ENCODE measurements at regions not wholly inside any gene's neighbourhood (a gene's known extent, or its start where the extent isn't known, plus 50 kb on each side); places are given as distances from the start of the nearest gene placed in this dataset.

- peak in 4 of 5 donors; percentile 31 to 45 (median 41) for DNase-seq
- H3K4me1 ChIP-seq (ENCODE audit: insufficient read depth) = no peaks in the 10 kb centered on the region
- intact Hi-C loops (cut with DNase I) = no loop called here
- no peaks in the 10 kb centered on the region for H3K36me3 ChIP-seq
- H3K27ac ChIP-seq = no peak overlapping the region
- H3K9me3 ChIP-seq = no peaks in the 10 kb centered on the region
- WGBS, 3 donors = 4 to 10% (median 5%) methylated on average over 7 of the region's 7 CpGs
- TF ChIP-seq EP300 (IDR thresholded peaks at IDR 0.05) (no peak), CTCF (IDR thresholded peaks at IDR 0.05) (no peak), POLR2A (IDR thresholded peaks at IDR 0.05) (no peak)
- H3K27me3 ChIP-seq = no peaks in the 10 kb centered on the region
- no peak overlapping the region for H3K4me3 ChIP-seq
Measured at GRCh38 chr5:174571662-174572397, 152.6 kb upstream of the MSX2 start.

GRCh38 chr5:174572591-174572990 lies 151.8 kb upstream of the MSX2 start:
- intact Hi-C loops (cut with DNase I) = no loop called here
- TF ChIP-seq POLR2A (IDR thresholded peaks at IDR 0.05) = no peak
- no peak for TF ChIP-seq EP300 (IDR thresholded peaks at IDR 0.05)
- TF ChIP-seq CTCF (IDR thresholded peaks at IDR 0.05) = no peak
- Histone ChIP-seq H3K9me3 (no peaks in the 10 kb centered on the region), H3K4me3 (no peak overlapping the region), H3K27me3 (no peaks in the 10 kb centered on the region), H3K36me3 (no peaks in the 10 kb centered on the region), H3K27ac (no peak overlapping the region), H3K4me1 (ENCODE audit: insufficient read depth) (no peaks in the 10 kb centered on the region)
- 83 to 90% (median 86%) methylated on average over 9 of the region's 9 CpGs for WGBS, 3 donors
- no peak for DNase-seq

- no peaks in the 10 kb centered on the region for H3K36me3 ChIP-seq
- H3K4me1 ChIP-seq (ENCODE audit: insufficient read depth) = no peaks in the 10 kb centered on the region
- intact Hi-C loops (cut with DNase I) = no loop called here
- no peak overlapping the region for H3K4me3 ChIP-seq
- TF ChIP-seq POLR2A (IDR thresholded peaks at IDR 0.05) (no peak), EP300 (IDR thresholded peaks at IDR 0.05) (no peak), CTCF (IDR thresholded peaks at IDR 0.05) (no peak)
- H3K9me3 ChIP-seq = no peaks in the 10 kb centered on the region
- no peak for DNase-seq
- H3K27me3 ChIP-seq = no peaks in the 10 kb centered on the region
- no peak overlapping the region for H3K27ac ChIP-seq
- 48 to 55% (median 53%) methylated on average over 14 of the region's 14 CpGs for WGBS, 3 donors
Measured at GRCh38 chr5:174573221-174573994, 151.0 kb upstream of the MSX2 start.

GRCh38 chr5:174575043-174575442 lies 149.3 kb upstream of the MSX2 start:
- no peaks in the 10 kb centered on the region for H3K36me3 ChIP-seq
- DNase-seq = no peak
- intact Hi-C loops (cut with DNase I) = no loop called here
- H3K27me3 ChIP-seq = no peaks in the 10 kb centered on the region
- no peak overlapping the region for H3K27ac ChIP-seq
- H3K9me3 ChIP-seq = no peaks in the 10 kb centered on the region
- H3K4me3 ChIP-seq = no peak overlapping the region
- H3K4me1 ChIP-seq (ENCODE audit: insufficient read depth) = no peaks in the 10 kb centered on the region
- WGBS, 3 donors = 73 to 82% (median 74%) methylated on average over 2 of the region's 2 CpGs
- TF ChIP-seq POLR2A (IDR thresholded peaks at IDR 0.05) (no peak), CTCF (IDR thresholded peaks at IDR 0.05) (no peak), EP300 (IDR thresholded peaks at IDR 0.05) (no peak)
